GM12878 (cell line): ENCODE measurements at regions not wholly inside any gene's neighbourhood (a gene's known extent, or its start where the extent isn't known, plus 50 kb on each side); places are given as distances from the start of the nearest gene placed in this dataset.
A peak's percentile ranks its signal among the peaks of the same experiment; 100 is the strongest.

Experiments
- ATAC-seq: fragments of 200-7000 bp; cut with Tn5 transposase; 3 replicates; pipeline ENCODE4 v1.9.1; 2020; ENCODE audit warnings: mild to moderate bottlenecking, moderate library complexity
- BruUV-seq: library from RNA; stranded (reverse); fragments of 400-500 nt; replicated peaks from 2 replicates; lab custom pipeline; 2021; lab: Mats Ljungman, UMichigan
- CTCF ChIA-PET: fragments of 300-600 bp; sonication (Branson Sonifier 250); formaldehyde crosslinking; extraction: SDS; loops from one replicate; lab custom pipeline; 2021; ENCODE audit warnings: inconsistent platforms; lab: Yijun Ruan, JAX
- POLR2A ChIA-PET: fragments of 350-600 bp; formaldehyde crosslinking; extraction: SDS; loops from one replicate; lab custom pipeline; 2021; ENCODE audit warnings: inconsistent platforms; lab: Charles Lee
- RAD21 ChIA-PET: fragments of 300-600 bp; sonication (Branson Sonifier 250); formaldehyde crosslinking; loops from one replicate; lab custom pipeline; 2023; ENCODE audit warnings: antibody characterized with exemption; ENCODE audit not compliant: unreplicated experiment; lab: Charles Lee
- SMC1A ChIA-PET: fragments of 300-600 bp; sonication (Branson Sonifier 250); formaldehyde crosslinking; loops from one replicate; lab custom pipeline; 2023; ENCODE audit not compliant: unreplicated experiment, uncharacterized antibody; lab: Charles Lee
- DNase-seq: peaks from one replicate; pipeline ENCODE4 v3.0.0-alpha.2; 2011; ENCODE audit warnings: low read depth, low spot score
- FAIRE-seq: peaks from 3 replicates; lab custom pipeline; 2011; peaks lifted over from hg19 to GRCh38; lab: Jason Lieb, UNC
- H2AFZ ChIP-seq: 2 replicates; pipeline ENCODE4 v1.6.0; 2011; ENCODE audit warnings: low read depth, low read length, control low read depth; ENCODE audit not compliant: control insufficient read depth
- H3K27ac ChIP-seq: 2 replicates; pipeline ENCODE4 v1.5.1; 2011; ENCODE audit warnings: control low read depth; ENCODE audit not compliant: control insufficient read depth, insufficient read depth
- H3K27me3 ChIP-seq, 2 experiments: replicated peaks in 1 of 2; 2 replicates each; pipeline versions ENCODE4 v1.6.0 to v1.6.1; 2011; ENCODE audit warnings: low read length in 1 of 2; ENCODE audit not compliant: control insufficient read depth in 2 of 2, insufficient read depth in 2 of 2
- H3K36me3 ChIP-seq, 2 experiments: 2 replicates each; pipeline ENCODE4 v1.5.1; 2011; ENCODE audit warnings: low read length in 1 of 2; ENCODE audit not compliant: control insufficient read depth in 2 of 2, insufficient read depth in 2 of 2
- H3K4me1 ChIP-seq: 2 replicates; pipeline ENCODE4 v1.6.1; 2011; ENCODE audit warnings: mild to moderate bottlenecking, low read length, moderate library complexity, mixed read lengths; ENCODE audit not compliant: control insufficient read depth, insufficient read depth
- H3K4me2 ChIP-seq: 2 replicates; pipeline ENCODE4 v1.6.0; 2011; ENCODE audit warnings: control low read depth; ENCODE audit not compliant: control insufficient read depth, insufficient read depth
- H3K4me3 ChIP-seq: fragments of 200-600 bp; sonication (generic); 2 replicates; pipeline ENCODE4 v1.5.1; 2016
- H3K79me2 ChIP-seq: 2 replicates; pipeline ENCODE4 v1.6.0; 2011; ENCODE audit warnings: low read length; ENCODE audit not compliant: control insufficient read depth, insufficient read depth
- H3K9ac ChIP-seq: 2 replicates; pipeline ENCODE4 v1.8.0; 2011; ENCODE audit warnings: low read length, control low read depth, mixed read lengths; ENCODE audit not compliant: control insufficient read depth, insufficient read depth
- H3K9me3 ChIP-seq: replicated peaks from 3 replicates; pipeline ENCODE4 v1.5.1; 2011; ENCODE audit warnings: mild to moderate bottlenecking, low read length; ENCODE audit not compliant: control insufficient read depth, insufficient read depth
- H4K20me1 ChIP-seq: 2 replicates; pipeline ENCODE4 v1.6.0; 2011; ENCODE audit not compliant: control insufficient read depth, insufficient read depth
- CEBPB ChIP-seq, 2 experiments: fragments of 150-350 bp in 1 of 2; IDR thresholded peaks; 2 replicates each; pipeline ENCODE4 v1.6.1; 2012 to 2014; ENCODE audit warnings: low read depth in 2 of 2, low read length in 2 of 2, borderline replicate concordance in 1 of 2, inconsistent platforms in 1 of 2
- JUNB ChIP-seq: IDR thresholded peaks from 2 replicates; pipeline ENCODE4 v1.6.1; 2016; ENCODE audit warnings: antibody characterized with exemption, mild to moderate bottlenecking
- KDM1A ChIP-seq: fragments of 200-600 bp; sonication (generic); IDR thresholded peaks from 2 replicates; pipeline ENCODE4 v1.6.1; 2016; ENCODE audit warnings: borderline replicate concordance
- SPI1 ChIP-seq: IDR thresholded peaks from 2 replicates; pipeline ENCODE4 v1.6.1; 2011; ENCODE audit warnings: low read depth, mild to moderate bottlenecking, low read length, moderate library complexity, borderline replicate concordance; ENCODE audit not compliant: insufficient read depth
- ZNF217 ChIP-seq: fragments of 450-650 bp; IDR thresholded peaks from 2 replicates; pipeline ENCODE4 v1.6.1; 2017; ENCODE audit warnings: antibody characterized with exemption, mild to moderate bottlenecking
- ZNF592 ChIP-seq: fragments of 450-650 bp; IDR thresholded peaks from 2 replicates; pipeline ENCODE4 v1.6.1; 2017; ENCODE audit warnings: mild to moderate bottlenecking, moderate library complexity
- WGBS: methylation state at CpG from one replicate; pipeline ENCODE4 v1.1.6; 2016; ENCODE audit warnings: low lambda C conversion rate; ENCODE audit not compliant: insufficient replicate concordance, insufficient coverage; ENCODE audit errors: missing lambda C conversion rate; 5-methylcytosine and 5-hydroxymethylcytosine counted together
- in situ Hi-C: fragments of 300-500 bp; cut with MboI; formaldehyde crosslinking; loops from 9 replicates; pipeline ENCODE4 v1.14.3; 2018; ENCODE audit warnings: mixed read lengths
- intact Hi-C: fragments of 100-400 bp; cut with micrococcal nuclease; formaldehyde crosslinking; loops from one replicate; pipeline ENCODE4 v1.14.2; 2022; ENCODE audit not compliant: unreplicated experiment

GRCh38 chr10:7491230-7491629 lies 80.4 kb upstream of the SFMBT2 start:
- 99% methylated on average over 8 of the region's 8 CpGs for WGBS
- SMC1A ChIA-PET, result interaction anchor here (0.7 to 7.2 kb wide), 6 partner anchors 9 to 1813 kb away, joined by 4 to 41 read pairs (median 16); no protein-coding TSS in a partner anchor
- ATAC-seq, result no peak

More at GRCh38 chr10:7491230-7491629, 80.4 kb upstream of the SFMBT2 start:
- intact Hi-C loops, result no loop called here
- BruUV-seq, result no TSS peak
- POLR2A ChIA-PET, result interaction anchor here (2.5 kb wide), 1 partner anchor 11 kb away, joined by 7 read pairs; no protein-coding TSS in a partner anchor
- FAIRE-seq (no peak), DNase-seq (no peak)
- Histone ChIP-seq H2AFZ (no peak overlapping the region), H4K20me1 (no peaks in the 10 kb centered on the region), H3K27ac (peak overlapping the region; percentile 80), H3K27me3 (no peaks in the 10 kb centered on the region), H3K4me1 (peaks cover 37% of the 10 kb centered on the region), H3K9me3 (peaks cover 1% of the 10 kb centered on the region; the same call in 1 of the 3 replicates), H3K4me3 (no peak overlapping the region), H3K79me2 (no peaks in the 10 kb centered on the region), H3K4me2 (no peak overlapping the region), H3K36me3 (no peaks in the 10 kb centered on the region), H3K9ac (no peak overlapping the region)
- CTCF ChIA-PET, result no interaction called here
- RAD21 ChIA-PET, result interaction anchor here (2.0 to 3.0 kb wide), 4 partner anchors 29 to 80 kb away, joined by 4 to 17 read pairs (median 12); partner anchors contain the start of gene SFMBT2
- TF ChIP-seq JUNB (no peak), CEBPB (IDR thresholded peaks at IDR 0.05; ENCODE audit: borderline replicate concordance in 1 of 2, low read depth in 2 of 2, low read length in 2 of 2) (no peak), SPI1 (no peak), ZNF592 (no peak), KDM1A (no peak), ZNF217 (no peak)
- in situ Hi-C loops, result no loop called here
